ENCODE measurements at regions not wholly inside any gene's neighbourhood (a gene's known extent, or its start where the extent isn't known, plus 50 kb on each side); places are given as distances from the start of the nearest gene placed in this dataset.

GRCh38 chr9:82161876-82162275 is 173.3 kb downstream of the SPATA31D1 start:
- ATAC-seq, result no peak
- Histone ChIP-seq H3K9ac (ENCODE audit: insufficient read depth in 1 of 2, low read depth in 2 of 2, low read length in 2 of 2) (no peak overlapping the region), H3K79me2 (ENCODE audit: control insufficient read depth, insufficient read depth, low read length) (no peaks in the 10 kb centered on the region), H3K27me3 (ENCODE audit: control insufficient read depth in 2 of 2, insufficient read depth in 2 of 2, low read length in 2 of 2) (no peaks in the 10 kb centered on the region), H3K4me2 (ENCODE audit: insufficient read depth, low read length) (no peak overlapping the region), H3K27ac (ENCODE audit: extremely low read depth, low read depth, low read length) (no peak overlapping the region), H3K4me1 (replicated peaks in 1 of 2; ENCODE audit: control insufficient read depth in 2 of 2, insufficient read depth in 2 of 2, low read length in 2 of 2) (no peaks in the 10 kb centered on the region), H3K9me3 (replicated peaks; ENCODE audit: control insufficient read depth, insufficient read depth, low read depth, low read length) (no peaks in the 10 kb centered on the region), H4K20me1 (replicated peaks; ENCODE audit: control insufficient read depth, insufficient read depth, low read length) (no peaks in the 10 kb centered on the region), H3K9me1 (ENCODE audit: control insufficient read depth, insufficient read depth, low read length) (no peaks in the 10 kb centered on the region), H3K36me3 (ENCODE audit: control insufficient read depth, insufficient read depth, low read length) (no peaks in the 10 kb centered on the region), H2AFZ (ENCODE audit: low read depth, low read length) (no peak overlapping the region), H3K4me3 (no peak overlapping the region)
- no TSS peak for BruUV-seq (replicated peaks)
- FAIRE-seq, result no peak
- TF ChIP-seq MTA3 (IDR thresholded peaks at IDR 0.05; ENCODE audit: borderline replicate concordance) (no peak), LEF1 (IDR thresholded peaks at IDR 0.05) (no peak), YBX1 (IDR thresholded peaks at IDR 0.05) (no peak), ZNF695 (CRISPR knock-in tag; IDR thresholded peaks at IDR 0.05) (no peak), TOE1 (IDR thresholded peaks at IDR 0.05; ENCODE audit: borderline replicate concordance) (no peak), TOE1 (CRISPR knock-in tag; IDR thresholded peaks at IDR 0.05; ENCODE audit: borderline replicate concordance, low read depth) (no peak), ARID4B (CRISPR knock-in tag; IDR thresholded peaks at IDR 0.05) (no peak)
- ChIA-PET CTCF (ENCODE audit: low intra/inter-chr PET ratio) (no interaction called here), POLR2A (no interaction called here)
- intact Hi-C loops (cut with micrococcal nuclease), result no loop called here
- no peak for DNase-seq (ENCODE audit: extremely low read depth in 1 of 4, low spot score in 3 of 4)
- WGBS (ENCODE audit: insufficient coverage, low coverage, missing lambda C conversion rate), result 0% methylated on average over 3 of the region's 3 CpGs
- in situ Hi-C loops (cut with MboI), result no loop called here

Measured in K562 (cell line).